Karpas-422 (cell line): ENCODE measurements at regions not wholly inside any gene's neighbourhood (a gene's known extent, or its start where the extent isn't known, plus 50 kb on each side); places are given as distances from the start of the nearest gene placed in this dataset.

Experiments used
- DNase-seq: peaks from one replicate; pipeline ENCODE4 v3.0.0-alpha.2; 2015
- H2AFZ ChIP-seq: fragments of 200-600 bp; sonication (generic); 2 replicates; pipeline ENCODE4 v1.6.1; 2014; ENCODE audit warnings: antibody characterized with exemption, low read length, mixed read lengths
- H3K27ac ChIP-seq: fragments of 200-600 bp; sonication (generic); 2 replicates; pipeline ENCODE4 v1.5.1; 2014; ENCODE audit warnings: mild to moderate bottlenecking, low read length, moderate library complexity
- H3K27me3 ChIP-seq: fragments of 200-600 bp; sonication (generic); 2 replicates; pipeline ENCODE4 v1.6.1; 2014; ENCODE audit warnings: low read length, mixed read lengths
- H3K36me3 ChIP-seq: fragments of 200-600 bp; sonication (generic); 2 replicates; pipeline ENCODE4 v1.6.1; 2014; ENCODE audit warnings: low read length, mixed read lengths; ENCODE audit not compliant: insufficient read depth
- H3K4me1 ChIP-seq: fragments of 200-600 bp; sonication (generic); 2 replicates; pipeline ENCODE4 v1.6.1; 2014; ENCODE audit warnings: mild to moderate bottlenecking, low read length, mixed read lengths
- H3K4me2 ChIP-seq: fragments of 200-600 bp; sonication (generic); 2 replicates; pipeline ENCODE4 v1.6.1; 2014; ENCODE audit warnings: low read length, low read depth, mild to moderate bottlenecking; ENCODE audit not compliant: poor library complexity, severe bottlenecking
- H3K4me3 ChIP-seq: fragments of 200-600 bp; sonication (generic); 2 replicates; pipeline ENCODE4 v1.5.1; 2014; ENCODE audit warnings: mild to moderate bottlenecking, antibody characterized with exemption, low read length, mixed read lengths
- H3K79me2 ChIP-seq: fragments of 200-600 bp; sonication (generic); 2 replicates; pipeline ENCODE4 v1.6.1; 2014; ENCODE audit warnings: mild to moderate bottlenecking, low read length, mixed read lengths
- H3K9ac ChIP-seq: fragments of 200-600 bp; sonication (generic); 2 replicates; pipeline ENCODE4 v1.6.0; 2014; ENCODE audit warnings: low read length
- H3K9me2 ChIP-seq: fragments of 200-600 bp; sonication (generic), shearing (Covaris generic); replicated peaks from 2 replicates; pipeline ENCODE4 v1.6.0; 2014; ENCODE audit warnings: mild to moderate bottlenecking, low read length, moderate library complexity; ENCODE audit not compliant: insufficient read depth
- H3K9me3 ChIP-seq: fragments of 300-700, 200-600 bp; sonication (generic); 2 replicates; pipeline ENCODE4 v1.6.1; 2014; ENCODE audit warnings: low read length, mixed read lengths
- H4K20me1 ChIP-seq: fragments of 200-600 bp; sonication (generic); 2 replicates; pipeline ENCODE4 v1.6.1; 2014; ENCODE audit warnings: mild to moderate bottlenecking, antibody characterized with exemption, low read length, low read depth; ENCODE audit not compliant: insufficient read depth

- no peaks in the 10 kb centered on the region for H3K9me2 ChIP-seq
- H3K4me2 ChIP-seq, result no peak overlapping the region
- no peaks in the 10 kb centered on the region for H4K20me1 ChIP-seq
- no peaks in the 10 kb centered on the region for H3K36me3 ChIP-seq
- H3K9ac ChIP-seq, result no peak overlapping the region
- no peaks in the 10 kb centered on the region for H3K4me1 ChIP-seq
- no peak overlapping the region for H3K4me3 ChIP-seq
- DNase-seq, result no peak
- H2AFZ ChIP-seq, result no peak overlapping the region
- no peaks in the 10 kb centered on the region for H3K79me2 ChIP-seq
- H3K27ac ChIP-seq, result no peak overlapping the region
- no peaks in the 10 kb centered on the region for H3K27me3 ChIP-seq
- H3K9me3 ChIP-seq, result no peaks in the 10 kb centered on the region
These were observed 121.6 kb upstream of the SNX19 start for GRCh38 chr11:131037873-131038272.

GRCh38 chr11:131038597-131038996 is 122.3 kb upstream of the SNX19 start:
- no peak overlapping the region for H3K9ac ChIP-seq
- DNase-seq, result peak; percentile 62

GRCh38 chr11:131041331-131042040 is 125.2 kb upstream of the SNX19 start:
- H2AFZ ChIP-seq, result no peak overlapping the region
- no peaks in the 10 kb centered on the region for H3K79me2 ChIP-seq
- H3K4me3 ChIP-seq, result no peak overlapping the region
- no peak for DNase-seq
- no peaks in the 10 kb centered on the region for H3K4me1 ChIP-seq
- no peaks in the 10 kb centered on the region for H3K9me2 ChIP-seq
- H3K4me2 ChIP-seq, result no peak overlapping the region
- H3K27me3 ChIP-seq, result no peaks in the 10 kb centered on the region
- H3K36me3 ChIP-seq, result no peaks in the 10 kb centered on the region
- no peaks in the 10 kb centered on the region for H3K9me3 ChIP-seq
- no peaks in the 10 kb centered on the region for H4K20me1 ChIP-seq
- no peak overlapping the region for H3K9ac ChIP-seq
- no peak overlapping the region for H3K27ac ChIP-seq

More at GRCh38 chr11:131038597-131038996, 122.3 kb upstream of the SNX19 start:
- H3K27ac ChIP-seq, result no peak overlapping the region
- no peaks in the 10 kb centered on the region for H3K27me3 ChIP-seq
- H3K79me2 ChIP-seq, result no peaks in the 10 kb centered on the region
- no peaks in the 10 kb centered on the region for H4K20me1 ChIP-seq
- H3K9me2 ChIP-seq, result no peaks in the 10 kb centered on the region
- H3K9me3 ChIP-seq, result no peaks in the 10 kb centered on the region
- no peak overlapping the region for H3K4me2 ChIP-seq
- no peak overlapping the region for H2AFZ ChIP-seq
- H3K36me3 ChIP-seq, result no peaks in the 10 kb centered on the region
- no peaks in the 10 kb centered on the region for H3K4me1 ChIP-seq
- H3K4me3 ChIP-seq, result no peak overlapping the region

GRCh38 chr11:131042041-131042390 is 125.7 kb upstream of the SNX19 start:
- Histone ChIP-seq H3K9ac (no peak overlapping the region), H3K9me3 (no peaks in the 10 kb centered on the region), H3K4me3 (no peak overlapping the region), H3K27me3 (no peaks in the 10 kb centered on the region), H3K4me1 (no peaks in the 10 kb centered on the region), H3K9me2 (no peaks in the 10 kb centered on the region), H4K20me1 (no peaks in the 10 kb centered on the region), H3K27ac (no peak overlapping the region), H2AFZ (no peak overlapping the region), H3K79me2 (no peaks in the 10 kb centered on the region), H3K4me2 (no peak overlapping the region), H3K36me3 (no peaks in the 10 kb centered on the region)
- DNase-seq, result no peak

GRCh38 chr11:131043251-131043650 is 127.0 kb upstream of the SNX19 start:
- Histone ChIP-seq H3K79me2 (no peaks in the 10 kb centered on the region), H3K9me2 (no peaks in the 10 kb centered on the region), H3K9me3 (no peaks in the 10 kb centered on the region), H3K36me3 (no peaks in the 10 kb centered on the region), H4K20me1 (no peaks in the 10 kb centered on the region), H3K4me3 (no peak overlapping the region), H3K4me2 (no peak overlapping the region), H3K27ac (no peak overlapping the region), H3K9ac (no peak overlapping the region), H3K4me1 (no peaks in the 10 kb centered on the region), H2AFZ (no peak overlapping the region), H3K27me3 (no peaks in the 10 kb centered on the region)
- no peak for DNase-seq

- H3K27me3 ChIP-seq, result no peaks in the 10 kb centered on the region
- no peaks in the 10 kb centered on the region for H3K36me3 ChIP-seq
- H3K9ac ChIP-seq, result no peak overlapping the region
- H3K27ac ChIP-seq, result no peak overlapping the region
- H3K4me1 ChIP-seq, result no peaks in the 10 kb centered on the region
- H4K20me1 ChIP-seq, result no peaks in the 10 kb centered on the region
- H3K4me2 ChIP-seq, result no peak overlapping the region
- no peak overlapping the region for H3K4me3 ChIP-seq
- no peaks in the 10 kb centered on the region for H3K79me2 ChIP-seq
- H3K9me3 ChIP-seq, result no peaks in the 10 kb centered on the region
- DNase-seq, result no peak
- H3K9me2 ChIP-seq, result no peaks in the 10 kb centered on the region
- no peak overlapping the region for H2AFZ ChIP-seq
These were observed 128.6 kb upstream of the SNX19 start for GRCh38 chr11:131044851-131045250.

GRCh38 chr11:131052367-131052766 is 136.1 kb upstream of the SNX19 start:
- Histone ChIP-seq H3K4me3 (no peak overlapping the region), H3K4me1 (no peaks in the 10 kb centered on the region), H3K79me2 (no peaks in the 10 kb centered on the region), H3K4me2 (no peak overlapping the region), H3K27ac (no peak overlapping the region), H3K36me3 (no peaks in the 10 kb centered on the region), H3K9me3 (no peaks in the 10 kb centered on the region), H3K9me2 (no peaks in the 10 kb centered on the region), H3K9ac (no peak overlapping the region), H3K27me3 (no peaks in the 10 kb centered on the region), H2AFZ (no peak overlapping the region), H4K20me1 (no peaks in the 10 kb centered on the region)
- DNase-seq, result no peak

GRCh38 chr11:131056036-131056435 is 139.8 kb upstream of the SNX19 start:
- Histone ChIP-seq H3K4me1 (no peaks in the 10 kb centered on the region), H3K9me2 (no peaks in the 10 kb centered on the region), H3K4me2 (no peak overlapping the region), H3K9ac (no peak overlapping the region), H3K27me3 (no peaks in the 10 kb centered on the region), H2AFZ (no peak overlapping the region), H3K27ac (no peak overlapping the region), H3K36me3 (no peaks in the 10 kb centered on the region), H3K9me3 (no peaks in the 10 kb centered on the region), H3K4me3 (no peak overlapping the region), H3K79me2 (no peaks in the 10 kb centered on the region), H4K20me1 (no peaks in the 10 kb centered on the region)
- no peak for DNase-seq
